HG03025 (cell line): ENCODE measurements at regions not wholly inside any gene's neighbourhood (a gene's known extent, or its start where the extent isn't known, plus 50 kb on each side); places are given as distances from the start of the nearest gene placed in this dataset.
"Not testable (repeated sequence)": the region's sequence is repeated elsewhere in the genome, so short reads cannot be mapped to it uniquely, and the experiment has no call there.

Source experiments
- ATAC-seq: cut with Tn5 transposase; IDR thresholded peaks from one replicate; pipeline ENCODE4 v1.9.1; 2021; ENCODE audit warnings: mild to moderate bottlenecking, moderate library complexity; ENCODE audit not compliant: unreplicated experiment, low FRiP score

DNA sequence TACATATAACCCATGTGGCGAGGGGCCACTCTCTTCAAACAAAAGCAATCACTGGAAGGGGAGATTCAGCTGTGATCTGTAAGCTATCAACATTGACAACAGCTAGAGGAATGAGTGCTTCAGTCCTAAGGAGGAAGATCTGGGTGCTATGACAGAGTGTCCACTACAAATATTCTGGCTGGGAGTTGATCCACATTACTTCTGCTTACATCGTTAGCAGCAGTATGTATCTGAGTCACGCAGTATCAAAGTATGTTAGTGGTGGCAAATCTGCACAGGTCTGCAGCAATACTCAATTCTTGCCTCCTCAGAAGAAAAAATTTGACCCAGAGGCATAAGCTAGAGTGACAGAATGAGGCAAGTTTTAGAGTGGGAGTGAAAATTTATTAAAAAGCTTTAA, 267.0 kb downstream of the PTH2R start:
- ATAC-seq: no peak

DNA sequence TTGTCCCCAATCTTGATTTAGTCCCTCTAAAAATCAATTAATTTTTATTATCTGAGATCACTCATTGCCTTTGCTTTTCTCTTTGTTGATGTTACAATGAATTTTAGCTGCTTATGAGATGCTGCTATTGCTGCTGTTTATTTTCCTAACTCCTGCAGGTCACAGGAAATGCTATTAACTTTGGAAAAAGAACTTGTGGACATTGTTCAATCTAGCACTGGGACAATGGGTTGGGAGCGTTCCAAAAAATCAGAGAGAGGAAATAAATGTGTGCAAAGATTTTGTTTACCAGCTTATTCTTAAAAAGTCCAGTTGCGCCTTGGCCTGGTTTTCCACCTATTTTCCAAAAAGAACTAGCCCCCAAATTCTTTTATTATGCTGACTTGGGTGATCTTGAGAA, 268.3 kb downstream of the PTH2R start:
- ATAC-seq: no peak

DNA sequence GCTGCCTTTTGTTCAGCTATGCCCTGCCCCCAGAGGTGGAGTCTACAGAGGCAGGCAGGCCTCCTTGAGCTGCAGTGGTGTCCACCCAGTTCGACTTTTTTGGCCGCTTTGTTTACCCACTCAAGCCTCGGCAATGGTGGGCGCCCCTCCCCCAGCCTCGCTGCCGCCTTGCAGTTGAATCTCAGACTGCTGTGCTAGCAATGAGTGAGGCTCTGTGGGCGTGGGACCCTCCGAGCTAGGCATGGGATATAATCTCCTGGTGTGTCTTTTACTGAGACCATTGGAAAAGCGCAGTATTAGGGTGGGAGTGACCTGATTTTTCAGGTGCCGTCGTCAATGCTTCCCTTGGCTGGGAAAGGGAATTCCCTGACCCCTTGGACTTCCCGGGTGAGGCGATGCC, 279.3 kb downstream of the PTH2R start:
- not testable (repeated sequence) for ATAC-seq

DNA sequence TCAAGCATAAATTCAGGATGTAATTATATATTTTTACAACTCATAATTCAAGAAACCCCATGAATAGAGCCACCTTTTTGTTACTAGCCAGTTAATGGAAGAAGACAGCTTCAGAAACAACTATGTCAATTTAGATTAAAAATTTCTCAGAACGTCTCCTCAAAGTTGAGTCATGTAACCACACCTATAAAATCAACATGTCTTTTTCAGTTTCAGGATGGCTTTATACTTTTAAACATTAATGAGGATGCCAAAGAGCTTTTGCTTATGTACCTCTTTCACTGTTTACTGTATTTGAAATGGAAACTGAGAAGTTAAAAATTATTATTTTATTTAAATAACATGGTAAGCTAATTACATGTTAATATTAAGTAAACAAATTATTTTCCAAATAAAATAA, 280.1 kb downstream of the PTH2R start:
- ATAC-seq: no peak

DNA sequence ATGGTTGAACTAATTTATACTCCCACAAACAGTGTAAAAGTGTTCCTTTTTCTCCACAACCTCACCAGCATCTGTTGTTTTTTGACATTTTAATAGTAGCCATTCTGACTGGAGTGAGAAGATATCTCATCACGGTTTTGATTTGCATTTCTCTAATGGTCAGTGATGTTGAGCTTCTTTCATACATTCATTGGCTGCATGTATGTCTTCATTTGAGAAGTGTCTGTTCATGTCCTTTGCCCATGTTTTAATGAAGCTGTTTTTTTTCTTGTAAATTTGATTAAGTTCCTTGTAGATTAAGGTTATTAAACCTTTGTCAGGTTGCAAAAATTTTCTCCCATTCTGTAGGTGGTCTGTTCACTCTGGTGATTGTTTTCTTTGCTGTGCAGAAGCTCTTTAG, 281.1 kb downstream of the PTH2R start:
- ATAC-seq: not testable (repeated sequence)

DNA sequence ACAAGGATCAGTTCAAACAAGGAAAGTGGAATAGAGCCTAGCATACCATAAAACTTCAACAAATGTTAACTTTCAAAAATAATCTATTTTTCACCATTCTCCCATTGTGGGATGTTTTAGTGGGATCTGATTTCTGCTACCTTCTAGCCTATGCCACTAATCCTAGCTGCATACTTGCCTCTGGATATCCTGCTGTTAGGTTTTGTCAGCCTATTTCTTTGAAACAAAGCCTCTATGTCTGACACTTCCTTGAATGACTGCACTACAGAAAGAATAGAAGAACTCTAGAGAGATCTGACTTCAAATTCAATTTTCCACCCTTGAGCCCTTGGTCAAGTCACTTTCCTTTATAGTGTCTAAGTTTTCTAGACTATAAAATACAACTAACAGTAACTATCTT, 291.5 kb downstream of the PTH2R start:
- no peak for ATAC-seq

DNA sequence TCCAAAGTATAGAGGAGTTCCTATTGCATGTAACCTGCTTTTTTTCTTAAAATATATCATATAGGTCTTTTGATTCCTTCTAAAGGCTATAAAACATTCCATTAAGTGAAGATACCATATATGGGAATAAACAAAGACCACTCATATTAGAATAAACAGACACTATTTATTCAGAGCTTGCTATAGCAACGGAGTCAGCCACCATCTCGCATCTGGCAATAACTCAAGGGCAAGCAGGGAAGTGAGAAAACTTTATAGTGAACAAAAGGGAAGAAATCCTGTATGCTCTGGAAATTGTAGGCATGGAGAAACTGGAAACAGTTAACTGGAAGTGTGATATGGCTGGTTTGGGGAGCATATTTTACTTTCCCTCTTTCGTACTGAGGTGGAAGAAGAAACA, 301.9 kb downstream of the PTH2R start:
- ATAC-seq: no peak

DNA sequence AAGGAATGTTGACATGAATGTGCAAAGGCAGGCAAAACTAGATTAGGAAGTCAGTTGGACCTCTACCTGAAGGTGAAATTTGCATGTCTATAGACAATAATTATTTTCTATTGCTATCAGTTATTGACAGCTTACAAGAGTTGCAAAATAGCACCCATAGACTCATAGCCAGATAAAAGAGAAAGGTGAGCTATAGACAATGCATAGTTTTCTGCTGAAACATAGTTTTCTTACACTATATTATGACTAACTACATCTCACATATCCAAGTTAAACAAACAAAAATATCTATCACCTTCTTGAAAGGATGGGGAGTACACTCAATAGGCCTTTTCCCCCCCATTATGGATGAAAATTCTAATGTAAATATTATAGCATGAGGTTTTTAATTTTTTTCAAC, 305.0 kb downstream of the PTH2R start:
- no peak for ATAC-seq

DNA sequence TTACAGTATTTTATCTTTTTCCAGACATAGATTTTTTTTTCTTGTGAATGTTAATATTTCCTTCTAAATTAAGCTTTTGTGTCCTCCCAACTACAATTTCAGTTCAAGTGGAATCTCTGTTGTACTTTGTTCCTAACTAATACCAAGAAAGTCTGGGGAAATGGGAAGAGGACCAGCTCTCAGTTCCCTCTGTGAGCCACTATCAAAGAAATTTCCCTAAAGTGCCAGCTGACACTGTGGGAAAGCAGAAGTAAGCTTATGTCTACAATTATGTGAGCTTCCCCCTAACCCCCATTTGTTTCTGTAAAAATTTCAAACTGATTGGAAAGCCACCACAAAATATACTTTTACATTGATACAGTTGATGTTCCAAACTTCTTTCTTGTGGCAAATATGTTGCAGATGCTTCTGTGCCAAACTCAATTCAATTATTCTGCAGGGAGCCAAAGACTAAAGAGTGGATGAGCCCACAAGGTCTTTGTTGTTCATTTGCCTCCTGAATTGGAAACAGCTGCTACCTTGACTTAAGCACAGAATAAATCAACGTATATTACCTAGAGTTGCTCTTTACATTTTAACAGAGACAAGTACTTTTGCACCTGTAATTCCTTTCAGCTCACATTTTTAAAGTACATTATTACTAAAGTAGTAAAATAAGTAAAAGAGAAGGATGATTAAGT, 306.6 kb downstream of the PTH2R start:
- ATAC-seq: no peak

DNA sequence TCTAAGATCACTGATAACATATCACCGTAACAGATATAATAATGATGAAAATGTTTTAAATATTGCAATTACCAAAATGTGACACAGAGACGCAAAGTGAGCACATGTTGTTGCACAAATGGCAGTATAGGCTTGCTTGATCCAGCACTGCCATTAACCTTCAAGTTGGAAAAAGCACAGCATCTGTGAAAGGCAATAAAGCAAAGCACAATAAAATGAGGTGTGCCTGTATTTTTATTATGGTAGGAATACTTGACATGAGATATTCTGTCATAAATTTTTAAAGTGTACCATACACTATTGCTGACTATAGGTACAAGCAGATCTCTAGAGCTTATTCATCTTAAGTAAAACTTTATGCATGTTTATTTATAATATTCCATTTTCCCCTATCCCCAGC, 312.2 kb downstream of the PTH2R start:
- ATAC-seq: no peak

DNA sequence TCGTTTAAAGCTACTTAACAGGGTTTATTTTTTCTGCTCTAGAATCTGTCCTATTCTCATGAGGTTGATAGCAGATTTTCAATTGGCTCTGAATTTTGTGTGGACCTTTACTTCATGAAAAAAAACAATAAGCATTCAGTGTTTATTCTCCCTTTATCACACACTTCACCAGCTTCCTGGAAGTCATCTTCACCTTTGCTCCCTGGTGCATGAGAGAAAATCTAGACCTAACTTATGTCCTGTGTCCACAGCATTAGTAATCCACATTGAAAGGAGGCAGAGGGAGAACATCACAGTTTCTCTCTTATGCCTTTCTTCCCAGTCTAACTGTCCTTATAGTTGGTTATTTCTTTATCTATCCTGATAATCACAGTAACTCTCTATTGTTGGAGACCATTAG, 316.1 kb downstream of the PTH2R start:
- ATAC-seq: no peak

DNA sequence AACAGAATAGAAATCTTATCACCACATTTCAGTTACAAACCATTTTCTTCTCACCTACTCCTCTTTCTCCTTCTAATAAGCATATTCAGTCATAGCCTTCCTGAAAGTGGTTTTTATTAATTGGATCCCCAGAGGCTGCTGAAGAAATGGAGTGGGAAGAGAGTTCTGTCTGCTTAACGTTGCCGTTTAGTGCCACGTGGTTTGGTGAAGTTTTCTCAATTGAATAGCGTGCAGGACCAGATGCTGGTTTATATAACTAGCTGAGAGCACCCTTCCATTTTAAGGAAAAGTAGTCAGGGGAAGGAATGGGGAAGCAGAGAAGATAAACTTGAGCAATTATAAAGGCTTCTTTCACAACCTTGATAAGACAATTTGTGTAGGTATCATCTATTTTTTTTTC, 318.7 kb downstream of the PTH2R start:
- ATAC-seq: no peak

DNA sequence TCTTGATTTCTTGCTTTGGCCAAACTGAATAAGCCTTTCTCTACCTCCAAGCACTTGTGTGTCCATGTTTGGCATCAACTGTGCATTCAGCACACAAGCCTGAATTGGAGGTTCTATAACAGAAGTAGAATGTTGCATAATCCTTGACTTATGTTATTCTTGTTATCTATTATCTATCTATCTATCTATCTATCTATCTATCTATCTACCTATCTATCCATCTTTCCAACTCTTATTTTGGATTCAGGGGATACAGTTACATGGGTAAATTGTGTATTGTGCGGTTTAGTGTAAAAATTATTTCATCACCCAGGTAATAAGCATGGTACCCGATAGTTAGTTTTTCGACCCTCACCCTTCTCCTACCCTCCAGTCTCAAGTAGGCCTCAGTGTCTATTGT, 319.6 kb downstream of the PTH2R start:
- no peak for ATAC-seq

DNA sequence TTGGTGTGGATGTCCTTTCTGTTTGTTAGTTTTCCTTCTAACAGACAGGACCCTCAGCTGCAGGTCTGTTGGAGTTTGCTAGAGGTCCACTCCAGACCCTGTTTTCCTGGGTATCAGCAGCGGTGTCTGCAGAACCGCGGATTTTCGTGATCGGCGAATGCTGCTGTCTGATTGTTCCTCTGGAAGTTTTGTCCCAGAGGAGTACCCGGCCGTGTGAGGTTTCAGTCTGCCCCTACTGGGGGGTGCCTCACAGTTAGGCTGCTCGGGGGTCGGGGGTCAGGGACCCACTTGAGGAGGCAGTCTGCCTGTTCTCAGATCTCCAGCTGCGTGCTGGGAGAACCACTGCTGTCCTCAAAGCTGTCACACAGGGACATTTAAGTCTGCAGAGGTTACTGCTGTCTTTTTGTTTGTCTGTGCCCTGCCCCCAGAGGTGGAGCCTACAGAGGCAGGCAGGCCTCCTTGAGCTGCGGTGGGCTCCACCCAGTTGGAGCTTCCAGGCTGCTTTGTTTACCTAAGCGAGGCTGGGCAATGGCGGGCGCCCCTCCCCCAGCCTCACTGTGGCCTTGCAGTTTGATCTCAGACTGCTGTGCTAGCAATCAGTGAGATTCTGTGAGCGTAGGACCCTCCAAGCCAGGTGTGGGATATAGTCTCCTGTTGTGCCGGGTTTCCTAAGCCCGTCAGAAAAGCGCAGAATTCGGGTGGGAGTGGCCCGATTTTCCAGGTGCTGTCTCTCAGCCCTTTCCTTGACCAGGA, 345.2 kb downstream of the PTH2R start:
- not testable (repeated sequence) for ATAC-seq

DNA sequence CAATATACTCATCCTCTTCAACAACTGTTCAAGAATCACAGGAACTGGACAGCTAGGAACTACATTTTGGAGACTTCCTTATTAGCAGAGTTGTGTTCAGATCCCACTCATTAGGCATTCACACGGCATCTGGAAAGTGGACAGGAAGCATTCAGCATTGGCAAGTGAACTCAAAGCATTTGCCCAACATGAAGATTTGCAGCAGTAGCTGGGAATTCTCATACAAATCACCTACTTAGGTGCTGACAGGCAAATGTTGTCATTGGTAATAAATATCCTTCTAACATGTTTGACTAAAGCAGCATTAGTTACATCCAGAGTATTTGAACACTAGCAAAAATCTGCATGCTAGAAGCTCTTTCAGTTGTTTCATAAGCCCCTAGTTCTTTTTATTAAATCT, 350.8 kb downstream of the PTH2R start:
- ATAC-seq: no peak

DNA sequence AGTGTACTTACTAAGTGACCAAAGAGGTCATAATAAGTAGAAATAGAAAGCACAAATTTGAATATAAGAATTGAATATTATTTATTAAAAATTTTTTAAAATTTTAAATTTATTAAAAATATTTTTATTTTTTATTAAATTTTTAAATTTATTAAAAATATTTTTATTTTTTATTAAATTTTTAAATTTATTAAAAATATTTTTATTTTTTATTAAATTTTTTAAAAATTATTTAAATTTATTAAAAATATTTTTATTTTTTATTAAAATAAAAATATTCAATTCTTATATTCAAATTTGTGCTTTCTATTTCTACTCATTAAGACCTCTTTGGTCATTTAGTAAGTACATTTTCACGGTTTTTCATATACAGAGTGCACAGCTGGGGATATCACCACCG, 366.5 kb downstream of the PTH2R start:
- ATAC-seq: not testable (repeated sequence)

DNA sequence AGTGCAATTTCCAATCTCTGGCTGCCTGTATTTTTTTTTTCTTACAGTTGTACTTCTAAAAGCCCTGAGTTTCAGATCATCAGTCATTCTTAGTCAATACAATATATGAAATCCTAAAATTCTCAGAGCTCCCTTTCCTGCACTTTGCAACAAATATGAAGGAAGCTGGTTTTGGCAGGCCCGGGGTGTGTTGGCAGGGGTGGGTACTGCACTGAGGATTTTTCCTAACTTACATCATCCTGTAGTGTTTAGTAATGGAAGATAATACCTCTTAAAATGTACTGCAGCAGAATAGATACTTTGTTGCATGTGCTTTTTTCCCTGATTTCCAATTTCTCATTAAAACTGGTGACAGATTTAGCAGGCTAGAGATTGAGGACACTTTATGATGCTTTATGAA, 374.6 kb downstream of the PTH2R start:
- no peak for ATAC-seq

DNA sequence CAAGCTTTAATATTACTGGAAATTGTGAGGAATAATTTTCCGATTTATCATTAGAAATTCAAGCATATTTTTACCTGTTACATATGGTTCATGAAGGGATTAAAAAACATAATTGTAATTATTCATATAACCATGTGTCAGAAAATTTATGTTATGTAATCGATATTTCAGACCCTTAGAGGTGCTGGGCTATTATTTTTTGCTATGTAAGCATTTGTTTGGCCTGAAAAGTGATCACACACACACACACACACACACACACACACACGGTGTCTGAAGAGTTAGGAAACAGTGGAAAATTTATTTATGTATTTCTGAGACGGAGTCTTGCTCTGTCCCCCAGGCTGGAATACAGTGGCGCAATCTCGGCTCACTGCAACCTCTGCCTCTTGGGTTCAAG, 375.5 kb downstream of the PTH2R start:
- ATAC-seq: no peak

DNA sequence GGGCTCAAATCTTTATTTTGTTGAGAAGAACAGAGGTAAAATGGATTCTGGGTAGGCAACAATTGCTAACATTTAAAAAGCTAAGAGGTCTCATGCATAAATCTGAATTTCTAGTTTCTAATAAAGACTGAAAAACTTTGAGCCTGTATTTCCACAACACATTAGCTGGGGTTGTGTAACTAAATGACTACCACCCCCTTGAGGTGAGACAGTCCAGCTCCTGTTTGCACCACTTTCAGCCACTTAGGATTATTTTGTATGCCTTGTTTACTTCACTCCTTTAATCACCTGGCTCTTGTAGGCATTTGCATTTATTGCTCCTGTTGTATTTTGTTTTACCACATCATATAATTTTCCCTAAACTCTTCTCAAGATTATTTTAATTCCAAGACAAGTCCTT, 376.6 kb downstream of the PTH2R start:
- ATAC-seq: no peak

DNA sequence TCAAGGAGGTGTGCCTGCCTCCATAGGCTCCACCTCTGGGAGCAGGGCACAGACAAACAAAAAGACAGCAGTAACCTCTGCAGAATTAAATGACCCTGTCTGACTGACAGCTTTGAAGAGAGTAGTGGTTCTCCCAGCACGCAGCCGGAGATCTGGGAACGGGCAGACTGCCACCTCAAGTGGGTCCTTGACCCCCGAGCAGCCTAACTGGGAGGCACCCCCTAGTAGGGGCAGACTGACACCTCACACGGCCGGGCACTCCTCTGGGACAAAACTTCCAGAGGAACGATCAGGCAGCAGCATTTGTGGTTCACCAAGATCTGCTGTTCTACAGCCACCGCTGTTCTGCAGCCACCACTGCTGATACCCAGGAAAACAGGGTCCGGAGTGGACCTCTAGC, 378.2 kb downstream of the PTH2R start:
- ATAC-seq: not testable (repeated sequence)

DNA sequence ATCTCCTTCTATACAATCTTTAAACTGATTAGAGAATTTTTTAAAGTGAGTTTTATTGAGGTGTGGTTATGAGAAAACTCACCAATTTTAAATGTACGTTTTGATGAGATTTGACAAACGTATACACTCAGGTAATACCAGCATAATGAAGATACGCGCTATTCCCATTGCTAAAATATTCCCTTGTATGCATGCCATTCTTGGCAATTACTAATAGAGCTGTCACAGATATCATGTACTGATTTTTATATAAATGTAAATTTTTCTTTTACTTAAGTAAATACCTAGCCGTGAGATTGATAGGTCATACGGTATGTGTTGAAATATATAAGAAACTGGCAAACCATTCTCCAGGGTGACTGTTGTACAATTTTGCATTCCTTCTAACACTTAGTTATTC, 384.7 kb downstream of the PTH2R start:
- no peak for ATAC-seq

DNA sequence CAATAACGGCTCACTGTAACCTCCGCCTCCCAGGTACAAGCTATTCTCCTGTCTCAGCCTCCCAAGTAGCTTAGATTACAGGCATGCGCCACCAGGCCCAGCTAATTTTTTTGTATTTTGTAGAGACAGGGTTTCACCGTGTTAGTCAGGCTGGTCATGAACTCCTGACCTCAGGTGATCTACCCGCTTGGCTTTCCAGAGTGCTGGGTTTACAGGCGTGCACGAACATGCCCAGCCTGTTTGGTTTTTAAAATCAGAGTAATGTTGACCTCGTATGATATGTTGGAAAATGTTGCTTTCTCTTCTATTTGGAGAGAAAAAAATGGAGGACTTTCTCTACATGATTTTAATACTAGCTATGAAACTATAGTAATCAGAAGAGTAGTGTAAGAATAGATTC, 386.2 kb downstream of the PTH2R start:
- ATAC-seq: no peak
